IPS-18a (cell line): ENCODE measurements at regions not wholly inside any gene's neighbourhood (a gene's known extent, or its start where the extent isn't known, plus 50 kb on each side); places are given as distances from the start of the nearest gene placed in this dataset.

Experiments used
- H3K27ac ChIP-seq: one replicate; pipeline ENCODE4 v1.5.1; 2013; ENCODE audit warnings: low read length
- H3K27me3 ChIP-seq: one replicate; pipeline ENCODE4 v1.6.1; 2013; ENCODE audit warnings: mild to moderate bottlenecking, low read length; ENCODE audit not compliant: control insufficient read depth, insufficient read depth
- H3K36me3 ChIP-seq: one replicate; pipeline ENCODE4 v1.6.1; 2013; ENCODE audit warnings: low read depth, low read length; ENCODE audit not compliant: control insufficient read depth
- H3K4me1 ChIP-seq: one replicate; pipeline ENCODE4 v1.6.1; 2013; ENCODE audit warnings: low read depth, low read length; ENCODE audit not compliant: control insufficient read depth
- H3K4me3 ChIP-seq: one replicate; pipeline ENCODE4 v1.5.1; 2013; ENCODE audit warnings: low read length
- H3K9ac ChIP-seq: one replicate; pipeline ENCODE4 v1.6.1; 2013; ENCODE audit warnings: mild to moderate bottlenecking, low read length, moderate library complexity
- H3K9me3 ChIP-seq: one replicate; pipeline ENCODE4 v1.6.1; 2013; ENCODE audit warnings: low read depth, low read length; ENCODE audit not compliant: control insufficient read depth

GRCh38 chr14:56027916-56028712, 90.1 kb upstream of the PELI2 start:
- H3K4me1 ChIP-seq: no peaks in the 10 kb centered on the region
- no peak overlapping the region for H3K9ac ChIP-seq

GRCh38 chr14:56036353-56036752, 81.9 kb upstream of the PELI2 start:
- Histone ChIP-seq H3K27me3 (no peaks in the 10 kb centered on the region), H3K4me1 (no peaks in the 10 kb centered on the region), H3K4me3 (no peak overlapping the region), H3K36me3 (no peaks in the 10 kb centered on the region), H3K9me3 (no peaks in the 10 kb centered on the region), H3K9ac (no peak overlapping the region), H3K27ac (no peak overlapping the region)

More at GRCh38 chr14:56027916-56028712, 90.1 kb upstream of the PELI2 start:
- Histone ChIP-seq H3K36me3 (no peaks in the 10 kb centered on the region), H3K9me3 (no peaks in the 10 kb centered on the region), H3K27me3 (no peaks in the 10 kb centered on the region), H3K4me3 (no peak overlapping the region), H3K27ac (no peak overlapping the region)

GRCh38 chr14:56040121-56040520, 78.1 kb upstream of the PELI2 start:
- Histone ChIP-seq H3K36me3 (no peaks in the 10 kb centered on the region), H3K27ac (no peak overlapping the region), H3K9me3 (no peaks in the 10 kb centered on the region), H3K9ac (no peak overlapping the region), H3K27me3 (no peaks in the 10 kb centered on the region), H3K4me3 (no peak overlapping the region), H3K4me1 (no peaks in the 10 kb centered on the region)

GRCh38 chr14:56044196-56044595, 74.0 kb upstream of the PELI2 start:
- Histone ChIP-seq H3K27ac (no peak overlapping the region), H3K4me3 (no peak overlapping the region), H3K36me3 (no peaks in the 10 kb centered on the region), H3K27me3 (no peaks in the 10 kb centered on the region), H3K9me3 (no peaks in the 10 kb centered on the region), H3K4me1 (no peaks in the 10 kb centered on the region), H3K9ac (no peak overlapping the region)

- no peaks in the 10 kb centered on the region for H3K27me3 ChIP-seq
- H3K27ac ChIP-seq: no peak overlapping the region
These were observed 71.7 kb upstream of the PELI2 start for GRCh38 chr14:56046546-56046945.

GRCh38 chr14:56046996-56047395, 71.2 kb upstream of the PELI2 start:
- no peaks in the 10 kb centered on the region for H3K9me3 ChIP-seq
- no peaks in the 10 kb centered on the region for H3K4me1 ChIP-seq
- no peaks in the 10 kb centered on the region for H3K27me3 ChIP-seq
- H3K36me3 ChIP-seq: no peaks in the 10 kb centered on the region
- H3K4me3 ChIP-seq: no peak overlapping the region
- no peak overlapping the region for H3K27ac ChIP-seq
- H3K9ac ChIP-seq: no peak overlapping the region

More at GRCh38 chr14:56046546-56046945, 71.7 kb upstream of the PELI2 start:
- Histone ChIP-seq H3K9ac (no peak overlapping the region), H3K4me3 (no peak overlapping the region), H3K4me1 (no peaks in the 10 kb centered on the region), H3K9me3 (no peaks in the 10 kb centered on the region), H3K36me3 (no peaks in the 10 kb centered on the region)

GRCh38 chr14:56049536-56049935, 68.7 kb upstream of the PELI2 start:
- Histone ChIP-seq H3K27ac (no peak overlapping the region), H3K9me3 (no peaks in the 10 kb centered on the region), H3K9ac (no peak overlapping the region), H3K4me1 (no peaks in the 10 kb centered on the region), H3K36me3 (no peaks in the 10 kb centered on the region), H3K27me3 (no peaks in the 10 kb centered on the region), H3K4me3 (no peak overlapping the region)

- H3K4me3 ChIP-seq: no peak overlapping the region
- H3K4me1 ChIP-seq: peaks cover 3% of the 10 kb centered on the region
- no peak overlapping the region for H3K9ac ChIP-seq
- H3K27me3 ChIP-seq: no peaks in the 10 kb centered on the region
- H3K9me3 ChIP-seq: no peaks in the 10 kb centered on the region
- H3K27ac ChIP-seq: no peak overlapping the region
- no peaks in the 10 kb centered on the region for H3K36me3 ChIP-seq
These were observed 62.7 kb upstream of the PELI2 start for GRCh38 chr14:56055511-56055910.

- Histone ChIP-seq H3K4me3 (no peak overlapping the region), H3K4me1 (peaks cover 3% of the 10 kb centered on the region), H3K27me3 (no peaks in the 10 kb centered on the region), H3K36me3 (no peaks in the 10 kb centered on the region), H3K9me3 (no peaks in the 10 kb centered on the region), H3K27ac (no peak overlapping the region), H3K9ac (no peak overlapping the region)
These were observed 62.2 kb upstream of the PELI2 start for GRCh38 chr14:56056031-56056430.

- Histone ChIP-seq H3K4me1 (peaks cover 3% of the 10 kb centered on the region), H3K4me3 (no peak overlapping the region), H3K9me3 (no peaks in the 10 kb centered on the region), H3K9ac (no peak overlapping the region), H3K27me3 (no peaks in the 10 kb centered on the region), H3K27ac (no peak overlapping the region), H3K36me3 (no peaks in the 10 kb centered on the region)
These were observed 61.0 kb upstream of the PELI2 start for GRCh38 chr14:56057071-56057741.

- peaks cover 3% of the 10 kb centered on the region for H3K4me1 ChIP-seq
- no peaks in the 10 kb centered on the region for H3K9me3 ChIP-seq
- H3K9ac ChIP-seq: no peak overlapping the region
- H3K36me3 ChIP-seq: no peaks in the 10 kb centered on the region
- H3K27me3 ChIP-seq: no peaks in the 10 kb centered on the region
- no peak overlapping the region for H3K4me3 ChIP-seq
- H3K27ac ChIP-seq: no peak overlapping the region
These were observed 60.4 kb upstream of the PELI2 start for GRCh38 chr14:56057767-56058166.

GRCh38 chr14:56059054-56059453, 59.2 kb upstream of the PELI2 start:
- no peak overlapping the region for H3K9ac ChIP-seq
- no peak overlapping the region for H3K4me3 ChIP-seq
- H3K36me3 ChIP-seq: no peaks in the 10 kb centered on the region
- peaks cover 3% of the 10 kb centered on the region for H3K4me1 ChIP-seq
- no peak overlapping the region for H3K27ac ChIP-seq
- H3K9me3 ChIP-seq: no peaks in the 10 kb centered on the region
- no peaks in the 10 kb centered on the region for H3K27me3 ChIP-seq
